Panc1 (cell line): ENCODE measurements at regions not wholly inside any gene's neighbourhood (a gene's known extent, or its start where the extent isn't known, plus 50 kb on each side); places are given as distances from the start of the nearest gene placed in this dataset.

ENCODE experiments used
- ATAC-seq: fragments of 200-7000 bp; cut with Tn5 transposase; 2 replicates; pipeline ENCODE4 v1.9.1; 2020; ENCODE audit warnings: mild to moderate bottlenecking, moderate library complexity
- BruUV-seq: library from RNA; stranded (reverse); fragments of 400-500 nt; replicated peaks from 2 replicates; lab custom pipeline; 2021; lab: Mats Ljungman, UMichigan
- CTCF ChIA-PET: fragments of 300-600 bp; sonication (Branson Sonifier 250); formaldehyde crosslinking; loops from one replicate; lab custom pipeline; 2022; ENCODE audit warnings: antibody characterized with exemption; lab: Charles Lee
- POLR2A ChIA-PET: fragments of 300-600 bp; sonication (Branson Sonifier 250); formaldehyde crosslinking; loops from one replicate; lab custom pipeline; 2022; ENCODE audit warnings: antibody characterized with exemption; lab: Charles Lee
- DNase-seq: peaks from one replicate; pipeline ENCODE4 v3.0.0-alpha.2; 2010; ENCODE audit warnings: low read depth, low spot score
- H3K27ac ChIP-seq: 2 replicates; pipeline ENCODE4 v1.5.1; 2011; ENCODE audit warnings: mild to moderate bottlenecking, low read length, inconsistent platforms
- H3K27me3 ChIP-seq: fragments of 200-500 bp; sonication (Bioruptor generic); 2 replicates; pipeline ENCODE4 v1.6.0; 2014; ENCODE audit warnings: low read length, inconsistent platforms; ENCODE audit not compliant: control insufficient read depth, insufficient read depth
- H3K36me3 ChIP-seq: fragments of 200-500 bp; sonication (Bioruptor generic); 2 replicates; pipeline ENCODE4 v1.5.1; 2014; ENCODE audit warnings: inconsistent platforms, mild to moderate bottlenecking, low read length, moderate library complexity; ENCODE audit not compliant: control insufficient read depth, insufficient read depth
- H3K4me1 ChIP-seq: 2 replicates; pipeline ENCODE4 v1.5.1; 2011; ENCODE audit warnings: inconsistent platforms, mild to moderate bottlenecking, low read length, moderate library complexity; ENCODE audit not compliant: control insufficient read depth, insufficient read depth
- H3K4me3 ChIP-seq, 2 experiments: 2 replicates each; pipeline ENCODE4 v1.5.1; 2011 to 2012; ENCODE audit warnings: low read depth in 2 of 2, low read length in 2 of 2, mild to moderate bottlenecking in 2 of 2, inconsistent platforms in 1 of 2, moderate library complexity in 1 of 2
- H3K9me3 ChIP-seq: fragments of 200-500 bp; sonication (Bioruptor generic); 2 replicates; pipeline ENCODE4 v1.5.1; 2014; ENCODE audit warnings: low read depth, mild to moderate bottlenecking, inconsistent platforms, low read length, moderate library complexity; ENCODE audit not compliant: control insufficient read depth, insufficient read depth
- POLR2AphosphoS5 ChIP-seq: IDR thresholded peaks from 2 replicates; pipeline ENCODE4 v1.6.1; 2012; ENCODE audit warnings: mild to moderate bottlenecking, low read depth, low read length, moderate library complexity
- SIN3A ChIP-seq: IDR thresholded peaks from 2 replicates; pipeline ENCODE4 v1.6.1; 2012; ENCODE audit warnings: low read depth, mild to moderate bottlenecking, low read length, moderate library complexity, borderline replicate concordance; ENCODE audit not compliant: insufficient read depth
- TCF7L2 ChIP-seq: IDR thresholded peaks from 2 replicates; pipeline ENCODE4 v1.6.1; 2011; ENCODE audit warnings: mild to moderate bottlenecking, low read depth, low read length, inconsistent platforms
- in situ Hi-C: cut with HindIII; loops from 2 replicates; pipeline ENCODE4 v1.10.0; 2016; ENCODE audit warnings: low sequenced_read_pairs, low pct_unique_long_range_greater_than_20kb
- intact Hi-C: fragments of 100-400 bp; cut with micrococcal nuclease; formaldehyde crosslinking; loops from one replicate; pipeline ENCODE4 v1.10.0; 2022; ENCODE audit not compliant: unreplicated experiment
- TF ChIP-seq, protein P1 (sequence below): fragments of 450-650 bp; IDR thresholded peaks from 2 replicates; pipeline ENCODE4 v1.5.1; 2017; ENCODE audit warnings: mild to moderate bottlenecking
- TF ChIP-seq, protein P2 (sequence below), 2 experiments: IDR thresholded peaks; 2 replicates each; pipeline ENCODE4 v1.6.1; 2011 to 2012; ENCODE audit warnings: low read depth in 2 of 2, control low read depth in 1 of 2, low read length in 1 of 2, mild to moderate bottlenecking in 1 of 2, moderate library complexity in 1 of 2; ENCODE audit not compliant: insufficient read depth in 1 of 2

DNA sequence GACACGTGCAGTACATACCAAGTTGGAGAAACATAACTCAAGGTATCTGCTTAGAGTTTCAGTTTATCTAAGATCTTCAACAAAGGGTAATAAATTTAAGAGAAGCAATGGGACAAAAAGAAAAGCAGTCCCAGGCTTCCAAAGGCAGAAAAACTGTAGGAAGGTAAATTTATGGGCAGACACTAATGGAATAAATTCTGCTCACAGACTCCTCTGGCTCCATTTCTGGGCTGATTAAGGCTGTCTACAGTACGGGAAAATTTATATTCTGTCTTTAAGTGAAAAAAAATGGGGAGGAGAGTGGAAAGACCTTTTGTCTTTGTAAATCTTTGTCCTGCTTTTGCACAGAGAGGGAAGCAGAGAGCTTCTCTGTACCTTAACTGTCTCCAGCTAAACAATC, 587.5 kb upstream of the IGFBP3 start:
- Histone ChIP-seq H3K4me3 (no peak overlapping the region), H3K9me3 (no peaks in the 10 kb centered on the region), H3K4me1 (no peaks in the 10 kb centered on the region), H3K36me3 (no peaks in the 10 kb centered on the region), H3K27ac (no peak overlapping the region), H3K27me3 (no peaks in the 10 kb centered on the region)
- POLR2A ChIA-PET = no interaction called here
- TF ChIP-seq SIN3A (no peak), POLR2AphosphoS5 (no peak)
- TF ChIP-seq, protein P1, sequence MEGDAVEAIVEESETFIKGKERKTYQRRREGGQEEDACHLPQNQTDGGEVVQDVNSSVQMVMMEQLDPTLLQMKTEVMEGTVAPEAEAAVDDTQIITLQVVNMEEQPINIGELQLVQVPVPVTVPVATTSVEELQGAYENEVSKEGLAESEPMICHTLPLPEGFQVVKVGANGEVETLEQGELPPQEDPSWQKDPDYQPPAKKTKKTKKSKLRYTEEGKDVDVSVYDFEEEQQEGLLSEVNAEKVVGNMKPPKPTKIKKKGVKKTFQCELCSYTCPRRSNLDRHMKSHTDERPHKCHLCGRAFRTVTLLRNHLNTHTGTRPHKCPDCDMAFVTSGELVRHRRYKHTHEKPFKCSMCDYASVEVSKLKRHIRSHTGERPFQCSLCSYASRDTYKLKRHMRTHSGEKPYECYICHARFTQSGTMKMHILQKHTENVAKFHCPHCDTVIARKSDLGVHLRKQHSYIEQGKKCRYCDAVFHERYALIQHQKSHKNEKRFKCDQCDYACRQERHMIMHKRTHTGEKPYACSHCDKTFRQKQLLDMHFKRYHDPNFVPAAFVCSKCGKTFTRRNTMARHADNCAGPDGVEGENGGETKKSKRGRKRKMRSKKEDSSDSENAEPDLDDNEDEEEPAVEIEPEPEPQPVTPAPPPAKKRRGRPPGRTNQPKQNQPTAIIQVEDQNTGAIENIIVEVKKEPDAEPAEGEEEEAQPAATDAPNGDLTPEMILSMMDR = no peak
- TF ChIP-seq, protein P2, sequence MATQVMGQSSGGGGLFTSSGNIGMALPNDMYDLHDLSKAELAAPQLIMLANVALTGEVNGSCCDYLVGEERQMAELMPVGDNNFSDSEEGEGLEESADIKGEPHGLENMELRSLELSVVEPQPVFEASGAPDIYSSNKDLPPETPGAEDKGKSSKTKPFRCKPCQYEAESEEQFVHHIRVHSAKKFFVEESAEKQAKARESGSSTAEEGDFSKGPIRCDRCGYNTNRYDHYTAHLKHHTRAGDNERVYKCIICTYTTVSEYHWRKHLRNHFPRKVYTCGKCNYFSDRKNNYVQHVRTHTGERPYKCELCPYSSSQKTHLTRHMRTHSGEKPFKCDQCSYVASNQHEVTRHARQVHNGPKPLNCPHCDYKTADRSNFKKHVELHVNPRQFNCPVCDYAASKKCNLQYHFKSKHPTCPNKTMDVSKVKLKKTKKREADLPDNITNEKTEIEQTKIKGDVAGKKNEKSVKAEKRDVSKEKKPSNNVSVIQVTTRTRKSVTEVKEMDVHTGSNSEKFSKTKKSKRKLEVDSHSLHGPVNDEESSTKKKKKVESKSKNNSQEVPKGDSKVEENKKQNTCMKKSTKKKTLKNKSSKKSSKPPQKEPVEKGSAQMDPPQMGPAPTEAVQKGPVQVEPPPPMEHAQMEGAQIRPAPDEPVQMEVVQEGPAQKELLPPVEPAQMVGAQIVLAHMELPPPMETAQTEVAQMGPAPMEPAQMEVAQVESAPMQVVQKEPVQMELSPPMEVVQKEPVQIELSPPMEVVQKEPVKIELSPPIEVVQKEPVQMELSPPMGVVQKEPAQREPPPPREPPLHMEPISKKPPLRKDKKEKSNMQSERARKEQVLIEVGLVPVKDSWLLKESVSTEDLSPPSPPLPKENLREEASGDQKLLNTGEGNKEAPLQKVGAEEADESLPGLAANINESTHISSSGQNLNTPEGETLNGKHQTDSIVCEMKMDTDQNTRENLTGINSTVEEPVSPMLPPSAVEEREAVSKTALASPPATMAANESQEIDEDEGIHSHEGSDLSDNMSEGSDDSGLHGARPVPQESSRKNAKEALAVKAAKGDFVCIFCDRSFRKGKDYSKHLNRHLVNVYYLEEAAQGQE (IDR thresholded peaks at IDR 0.05; ENCODE audit: insufficient read depth in 1 of 2, low read depth in 2 of 2, low read length in 1 of 2) = no peak
- BruUV-seq = no TSS peak
- in situ Hi-C loops (no loop called here), intact Hi-C loops (no loop called here)
- CTCF ChIA-PET = interaction anchor here (0.6 kb wide), 1 partner anchor 81 kb away, joined by 3 read pairs; no protein-coding TSS in a partner anchor
- DNase-seq (no peak), ATAC-seq (no peak)

DNA sequence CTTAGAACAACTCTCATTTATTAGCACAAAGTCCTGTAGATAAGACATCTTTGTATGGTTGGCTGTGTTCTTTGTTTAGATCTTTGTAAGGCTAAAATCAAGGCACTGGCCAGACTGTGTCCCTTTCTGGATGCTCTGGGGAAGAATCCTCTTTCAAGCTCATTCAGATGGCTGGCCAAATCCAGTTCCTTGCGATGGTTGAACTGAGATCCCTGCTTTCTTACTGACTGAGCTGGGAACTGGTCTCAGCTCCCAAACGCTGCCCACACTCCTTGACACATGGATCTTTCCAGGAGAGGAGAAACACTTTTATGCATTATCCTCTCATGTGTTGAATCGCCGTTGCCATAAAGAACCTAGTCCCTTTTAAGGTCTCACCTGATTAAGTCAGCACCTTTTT, 586.5 kb upstream of the IGFBP3 start:
- TF ChIP-seq SIN3A (no peak), POLR2AphosphoS5 (no peak), TCF7L2 (no peak)
- TF ChIP-seq, protein P1 = no peak
- TF ChIP-seq, protein P2 (IDR thresholded peaks at IDR 0.05; ENCODE audit: insufficient read depth in 1 of 2, low read depth in 2 of 2, low read length in 1 of 2) = no peak
- DNase-seq = no peak
- no peaks in the 10 kb centered on the region for H3K4me1 ChIP-seq
- no peak for ATAC-seq
- no TSS peak for BruUV-seq
- no peaks in the 10 kb centered on the region for H3K9me3 ChIP-seq
- H3K27ac ChIP-seq = no peak overlapping the region
- no peaks in the 10 kb centered on the region for H3K27me3 ChIP-seq
- POLR2A ChIA-PET = no interaction called here
- intact Hi-C loops = no loop called here
- in situ Hi-C loops = no loop called here
- H3K36me3 ChIP-seq = no peaks in the 10 kb centered on the region
- CTCF ChIA-PET = no interaction called here
- no peak overlapping the region for H3K4me3 ChIP-seq
